GM18867 (cell line): ENCODE measurements at regions not wholly inside any gene's neighbourhood (a gene's known extent, or its start where the extent isn't known, plus 50 kb on each side); places are given as distances from the start of the nearest gene placed in this dataset.
A peak's percentile ranks its signal among the peaks of the same experiment; 100 is the strongest.
"Not testable (repeated sequence)": the region's sequence is repeated elsewhere in the genome, so short reads cannot be mapped to it uniquely, and the experiment has no call there.

Experiments used
- ATAC-seq: cut with Tn5 transposase; IDR thresholded peaks from one replicate; pipeline ENCODE4 v1.9.1; 2021; ENCODE audit warnings: mild to moderate bottlenecking, moderate library complexity; ENCODE audit not compliant: unreplicated experiment

- ATAC-seq: no peak
Measured at GRCh38 chr13:87444135-87444534, 227.0 kb upstream of the SLITRK5 start.

GRCh38 chr13:87452281-87452680 is 218.9 kb upstream of the SLITRK5 start:
- ATAC-seq: no peak

DNA sequence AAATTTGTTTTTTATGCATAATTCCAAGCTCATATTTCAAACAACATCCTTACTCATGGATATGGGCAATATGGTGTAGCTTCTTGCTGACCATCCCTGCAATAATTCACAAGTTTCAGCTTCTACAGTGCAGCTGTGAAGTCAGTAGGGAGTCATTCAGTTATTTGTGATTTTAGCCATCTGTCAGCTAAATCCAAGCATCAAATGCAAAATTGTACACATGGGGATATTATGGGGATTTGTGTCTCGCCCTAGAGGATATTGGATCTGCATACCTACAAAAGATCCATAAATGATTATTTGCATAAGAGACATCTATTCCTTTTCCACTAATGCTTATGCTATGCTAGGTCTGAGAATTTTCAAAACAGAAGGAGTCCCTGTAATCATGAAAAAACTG is 217.9 kb upstream of the SLITRK5 start:
- no peak for ATAC-seq

GRCh38 chr13:87459419-87459818 is 211.8 kb upstream of the SLITRK5 start:
- ATAC-seq: no peak

DNA sequence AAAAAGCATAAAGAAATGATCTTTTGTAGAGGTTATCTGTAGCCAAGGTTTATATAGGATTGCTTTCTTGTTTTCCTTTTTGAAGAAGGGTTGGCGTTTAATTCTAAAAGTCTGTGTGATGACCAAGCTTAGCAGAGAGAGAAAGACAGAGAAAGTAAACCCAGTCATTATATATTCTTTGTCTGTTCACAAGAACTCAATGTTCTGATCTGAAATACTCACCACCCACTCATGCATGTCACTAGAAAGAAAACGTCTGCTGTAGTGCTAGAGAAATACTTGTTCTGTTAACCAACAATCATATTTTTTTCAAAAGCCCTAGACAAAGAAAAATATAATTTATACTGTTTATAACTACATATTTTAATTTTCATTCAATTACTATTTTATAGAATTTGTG is 173.7 kb upstream of the SLITRK5 start:
- ATAC-seq: no peak

GRCh38 chr13:87498681-87499080 is 172.5 kb upstream of the SLITRK5 start:
- ATAC-seq: no peak

DNA sequence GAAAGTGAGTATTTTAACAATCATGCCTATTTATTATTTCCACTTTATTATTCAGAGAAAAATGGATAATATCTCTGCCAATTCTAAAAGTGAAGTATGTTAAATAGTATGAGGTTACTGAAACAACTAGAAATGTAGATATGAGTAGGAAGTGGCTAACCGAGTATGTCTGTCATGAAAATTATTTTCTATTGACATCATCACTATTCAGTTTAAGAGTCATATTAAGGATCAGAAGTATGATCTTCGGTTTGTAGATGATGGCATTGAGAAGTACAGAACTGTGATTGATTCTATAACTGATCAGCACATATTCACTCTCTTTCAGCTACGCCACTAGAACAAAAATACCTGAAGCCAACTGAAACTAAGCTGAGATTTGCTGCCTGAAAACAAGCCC is 146.4 kb upstream of the SLITRK5 start:
- ATAC-seq: no peak

- ATAC-seq: no peak
Measured at GRCh38 chr13:87533776-87534175, 137.4 kb upstream of the SLITRK5 start.

- no peak for ATAC-seq
Measured at GRCh38 chr13:87535911-87536310, 135.3 kb upstream of the SLITRK5 start.

GRCh38 chr13:87536499-87536898 is 134.7 kb upstream of the SLITRK5 start:
- peak; percentile 40 for ATAC-seq

GRCh38 chr13:87536899-87537298 is 134.3 kb upstream of the SLITRK5 start:
- peak; percentile 86 for ATAC-seq

GRCh38 chr13:87537951-87538350 is 133.2 kb upstream of the SLITRK5 start:
- ATAC-seq: no peak

DNA sequence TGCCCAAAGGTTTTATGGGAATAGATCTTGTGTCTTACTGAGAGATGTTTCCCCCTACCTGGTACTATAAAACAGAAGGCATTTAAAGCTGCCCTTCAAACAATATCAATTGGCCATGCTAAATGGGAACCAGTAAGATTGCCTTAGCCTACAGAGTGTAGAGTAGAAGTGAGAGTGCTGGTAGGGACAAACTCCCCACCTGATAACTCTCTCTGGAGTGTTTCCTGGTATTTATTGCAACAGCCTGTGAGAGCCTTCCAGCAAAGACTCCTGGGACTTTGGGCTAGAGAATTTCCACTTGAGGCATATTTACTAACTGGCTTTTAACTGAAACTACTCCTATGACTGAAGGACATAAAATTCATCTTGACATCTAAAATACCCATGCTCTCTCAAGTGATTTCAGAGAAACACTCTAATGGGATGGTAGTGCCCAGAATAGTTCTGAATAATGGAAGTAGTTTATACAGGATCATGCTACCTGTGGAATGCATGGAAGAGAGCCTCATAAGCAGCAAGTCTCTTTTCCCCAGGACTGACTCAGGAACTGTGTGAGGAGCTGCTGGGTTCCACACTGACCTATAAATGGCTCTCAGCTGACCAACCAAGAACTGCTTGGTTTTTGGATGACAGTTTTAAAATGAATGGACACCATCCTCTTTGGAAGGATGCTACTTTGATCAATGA is 132.7 kb upstream of the SLITRK5 start:
- ATAC-seq: no peak

- ATAC-seq: no peak
Measured at GRCh38 chr13:87553142-87553541, 118.0 kb upstream of the SLITRK5 start.

GRCh38 chr13:87554045-87554444 is 117.1 kb upstream of the SLITRK5 start:
- ATAC-seq: no peak

- no peak for ATAC-seq
Measured at GRCh38 chr13:87557788-87558187, 113.4 kb upstream of the SLITRK5 start.

GRCh38 chr13:87561580-87561979 is 109.6 kb upstream of the SLITRK5 start:
- not testable (repeated sequence) for ATAC-seq

DNA sequence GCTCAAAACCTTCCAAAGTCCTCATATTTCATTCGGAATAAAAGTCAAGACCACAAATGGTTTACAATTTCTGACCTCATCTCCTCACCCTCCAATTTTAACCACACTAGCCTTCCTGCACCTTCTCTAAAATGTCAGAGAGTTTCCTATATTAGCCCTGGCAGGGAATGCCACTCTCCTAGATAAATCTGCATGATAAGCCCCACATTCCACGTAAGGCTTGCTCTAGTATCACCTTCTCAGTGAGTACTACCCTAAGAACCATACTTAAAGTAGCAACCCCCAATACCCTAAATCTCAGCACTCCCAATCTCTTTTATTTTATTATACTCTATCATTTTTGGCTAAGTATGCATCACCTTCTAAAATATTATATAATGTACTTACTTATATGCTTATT is 100.5 kb upstream of the SLITRK5 start:
- no peak for ATAC-seq

GRCh38 chr13:87582399-87582798 is 88.8 kb upstream of the SLITRK5 start:
- no peak for ATAC-seq

DNA sequence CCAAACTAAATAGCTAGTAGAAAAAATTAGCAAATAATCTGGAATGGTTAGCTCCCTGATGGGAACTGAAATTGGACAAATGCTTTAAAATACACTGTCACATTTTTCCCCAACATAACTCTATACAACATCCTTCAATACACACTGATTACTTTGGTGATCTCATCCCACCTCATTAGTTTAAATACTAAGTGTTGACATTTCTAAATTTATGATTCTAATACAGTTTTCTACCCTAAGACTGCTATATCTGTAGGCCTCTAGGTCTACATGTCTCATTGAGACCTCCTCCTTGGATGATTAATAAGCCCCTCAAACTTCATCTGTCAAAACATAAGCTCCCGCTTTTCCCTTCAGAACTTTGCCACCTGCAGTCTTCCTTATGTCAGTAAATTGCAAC is 80.7 kb upstream of the SLITRK5 start:
- ATAC-seq: no peak

GRCh38 chr13:87604437-87604836 is 66.7 kb upstream of the SLITRK5 start:
- not testable (repeated sequence) for ATAC-seq

GRCh38 chr13:87607266-87607665 is 63.9 kb upstream of the SLITRK5 start:
- no peak for ATAC-seq

GRCh38 chr13:87614276-87614675 is 56.9 kb upstream of the SLITRK5 start:
- ATAC-seq: no peak
